ENCODE measurements at regions not wholly inside any gene's neighbourhood (a gene's known extent, or its start where the extent isn't known, plus 50 kb on each side); places are given as distances from the start of the nearest gene placed in this dataset.

- TF ChIP-seq CTCF (IDR thresholded peaks at IDR 0.05; ENCODE audit: insufficient read depth, low read depth, low read length): no peak
- no peak overlapping the region for H3K4me3 ChIP-seq (ENCODE audit: low read depth, low read length)
- no peak for DNase-seq (ENCODE audit: low read depth)
Measured at GRCh38 chr3:99355465-99355864, 282.9 kb upstream of the COL8A1 start.

GRCh38 chr3:99352811-99353210 is 285.6 kb upstream of the COL8A1 start:
- DNase-seq (ENCODE audit: low read depth): no peak
- H3K4me3 ChIP-seq (ENCODE audit: low read depth, low read length): no peak overlapping the region
- TF ChIP-seq CTCF (IDR thresholded peaks at IDR 0.05; ENCODE audit: insufficient read depth, low read depth, low read length): no peak

GRCh38 chr3:99351122-99351521 is 287.3 kb upstream of the COL8A1 start:
- no peak for TF ChIP-seq CTCF (IDR thresholded peaks at IDR 0.05; ENCODE audit: insufficient read depth, low read depth, low read length)
- no peak for DNase-seq (ENCODE audit: low read depth)
- H3K4me3 ChIP-seq (ENCODE audit: low read depth, low read length): no peak overlapping the region

- H3K4me3 ChIP-seq (ENCODE audit: low read depth, low read length): no peak overlapping the region
- no peak for DNase-seq (ENCODE audit: low read depth)
- no peak for TF ChIP-seq CTCF (IDR thresholded peaks at IDR 0.05; ENCODE audit: insufficient read depth, low read depth, low read length)
Measured at GRCh38 chr3:99348451-99348850, 289.9 kb upstream of the COL8A1 start.

GRCh38 chr3:99344216-99344615 is 294.2 kb upstream of the COL8A1 start:
- TF ChIP-seq CTCF (IDR thresholded peaks at IDR 0.05; ENCODE audit: insufficient read depth, low read depth, low read length): no peak
- no peak for DNase-seq (ENCODE audit: low read depth)
- no peak overlapping the region for H3K4me3 ChIP-seq (ENCODE audit: low read depth, low read length)

- no peak for TF ChIP-seq CTCF (IDR thresholded peaks at IDR 0.05; ENCODE audit: insufficient read depth, low read depth, low read length)
- DNase-seq (ENCODE audit: low read depth): no peak
- H3K4me3 ChIP-seq (ENCODE audit: low read depth, low read length): no peak overlapping the region
Measured at GRCh38 chr3:99342383-99342782, 296.0 kb upstream of the COL8A1 start.

GRCh38 chr3:99339222-99339621 is 299.2 kb upstream of the COL8A1 start:
- no peak overlapping the region for H3K4me3 ChIP-seq (ENCODE audit: low read depth, low read length)
- no peak for TF ChIP-seq CTCF (IDR thresholded peaks at IDR 0.05; ENCODE audit: insufficient read depth, low read depth, low read length)
- DNase-seq (ENCODE audit: low read depth): no peak
